ENCODE measurements at regions not wholly inside any gene's neighbourhood (a gene's known extent, or its start where the extent isn't known, plus 50 kb on each side); places are given as distances from the start of the nearest gene placed in this dataset.

DNA sequence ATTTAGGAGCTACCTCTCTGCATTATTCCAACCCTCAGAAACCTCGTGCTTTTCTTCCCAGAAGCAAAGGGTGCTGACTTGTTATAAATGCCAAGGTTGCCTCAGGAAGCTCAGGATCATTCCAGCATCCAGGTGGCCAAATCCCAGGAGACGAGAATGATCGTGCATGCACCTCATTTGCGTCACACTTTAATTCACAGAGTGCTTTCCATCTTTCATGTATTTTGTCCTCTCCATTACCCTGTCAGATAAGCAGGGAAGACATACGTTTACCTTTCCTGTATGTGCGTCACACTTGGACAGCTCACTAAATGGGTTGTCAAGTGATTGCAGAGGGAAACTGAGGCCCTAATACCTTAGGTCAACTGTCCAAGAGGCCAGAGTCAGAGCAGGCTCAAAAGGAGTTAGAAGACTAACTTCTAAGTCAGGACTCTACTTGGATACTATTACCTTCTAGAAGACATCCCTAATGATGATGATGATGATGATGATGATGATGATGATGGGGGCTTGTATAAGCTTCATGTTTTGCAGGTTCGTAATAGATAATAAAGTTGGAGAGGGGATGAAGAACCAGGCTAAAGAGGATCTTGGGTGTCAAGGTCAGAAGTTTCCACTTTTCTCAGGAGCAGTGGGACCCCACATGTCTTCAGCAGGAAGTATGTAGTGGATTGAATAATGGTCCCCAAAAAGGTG lies 150.6 kb upstream of the TNRC6C start:
- Mint-ChIP-seq H3K36me3 (ENCODE audit: low read depth) (no peaks in the 10 kb centered on the region), H3K27me3 (peaks cover 10% of the 10 kb centered on the region), H3K4me3 (no peak overlapping the region), H3K27ac (no peak overlapping the region), H3K4me1 (peaks cover 4% of the 10 kb centered on the region)
- no peak for ATAC-seq
- no peak for DNase-seq
- no peaks in the 10 kb centered on the region for H3K9me3 ChIP-seq (ENCODE audit: control insufficient read depth, low read length, poor library complexity, severe bottlenecking)

DNA sequence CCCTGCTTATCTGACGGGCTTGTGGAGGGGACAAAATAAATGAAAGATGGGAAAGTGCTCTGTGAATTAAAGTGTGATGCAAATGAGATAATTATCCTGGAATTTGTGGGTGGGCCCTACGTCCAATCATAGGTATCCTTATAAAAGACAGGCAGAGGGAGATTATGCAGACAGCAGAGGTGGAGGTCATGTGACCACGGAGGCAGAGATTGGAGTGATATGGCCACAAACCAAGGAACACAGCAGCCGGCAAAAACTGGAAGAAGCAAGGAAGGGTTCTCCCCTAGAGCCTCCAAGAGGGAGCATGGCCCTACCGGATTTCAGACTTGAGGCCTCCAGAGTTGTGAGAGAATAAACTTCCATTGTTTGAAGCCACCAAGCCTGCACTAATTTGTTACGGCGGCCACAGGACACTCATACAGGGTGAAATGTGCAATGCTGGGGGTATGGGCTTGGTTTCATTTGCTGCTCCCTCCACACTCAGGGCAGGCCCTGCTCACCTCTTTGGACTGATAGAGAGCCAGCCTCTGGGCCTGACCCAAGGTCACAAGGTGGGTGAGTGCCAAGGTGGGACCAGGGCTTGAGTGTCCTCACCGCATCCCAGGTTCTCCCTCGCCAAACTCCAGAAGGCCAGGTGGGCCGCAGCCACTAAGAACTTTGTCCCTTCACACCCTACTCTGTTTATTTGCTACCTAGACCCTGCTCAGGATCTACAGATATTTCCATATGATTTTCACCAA lies 149.6 kb upstream of the TNRC6C start:
- Mint-ChIP-seq H3K27me3 (peaks cover 8% of the 10 kb centered on the region), H3K4me1 (peaks cover 4% of the 10 kb centered on the region), H3K4me3 (no peak overlapping the region), H3K36me3 (ENCODE audit: low read depth) (no peaks in the 10 kb centered on the region), H3K27ac (no peak overlapping the region)
- H3K9me3 ChIP-seq (ENCODE audit: control insufficient read depth, low read length, poor library complexity, severe bottlenecking): no peaks in the 10 kb centered on the region
- no peak for ATAC-seq
- DNase-seq: no peak

DNA sequence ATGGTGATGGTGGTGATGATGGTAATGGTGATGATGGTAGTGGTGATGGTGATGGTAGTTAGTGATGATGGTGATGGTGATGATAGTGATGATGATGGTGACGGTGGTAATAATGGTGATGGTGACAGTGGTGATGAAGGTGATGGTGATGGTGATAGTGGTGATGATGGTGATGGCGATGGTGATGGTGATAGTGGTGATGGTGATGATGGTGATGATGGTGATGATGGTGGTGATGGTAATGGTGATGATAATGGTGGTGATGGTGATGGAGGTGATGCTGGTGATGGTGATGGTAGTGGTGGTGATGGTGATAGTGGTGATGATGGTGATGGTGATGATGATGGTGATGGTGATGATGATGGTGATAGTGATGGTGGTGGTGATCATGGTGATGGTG lies 148.7 kb upstream of the TNRC6C start:
- ATAC-seq (no peak), DNase-seq (no peak)
- no peaks in the 10 kb centered on the region for H3K27me3 Mint-ChIP-seq
- H3K9me3 ChIP-seq (ENCODE audit: control insufficient read depth, low read length, poor library complexity, severe bottlenecking): no peaks in the 10 kb centered on the region
- no peak overlapping the region for H3K4me3 Mint-ChIP-seq
- no peaks in the 10 kb centered on the region for H3K36me3 Mint-ChIP-seq (ENCODE audit: low read depth)
- no peak overlapping the region for H3K27ac Mint-ChIP-seq
- H3K4me1 Mint-ChIP-seq: no peaks in the 10 kb centered on the region

DNA sequence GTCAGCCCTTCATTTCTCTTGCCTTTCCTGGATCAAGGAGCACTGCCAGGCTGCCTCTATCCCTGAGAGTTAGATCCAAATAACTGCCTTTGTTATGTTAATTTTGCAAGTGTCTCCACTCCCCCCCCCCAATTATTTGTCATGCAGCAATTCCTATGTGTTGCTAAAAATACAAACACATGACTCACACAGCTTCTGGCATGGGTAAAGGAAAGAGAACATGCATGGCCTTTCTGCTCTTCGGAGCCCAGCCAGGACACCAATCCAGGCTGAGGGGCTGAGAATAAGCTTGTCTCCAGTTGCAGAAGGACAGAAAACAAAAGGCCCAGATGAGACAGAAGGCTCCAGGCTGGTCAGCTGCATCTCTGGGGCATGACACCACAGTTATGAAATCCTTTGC lies 148.0 kb upstream of the TNRC6C start:
- no peak overlapping the region for H3K4me3 Mint-ChIP-seq
- DNase-seq: no peak
- no peak for ATAC-seq
- H3K27me3 Mint-ChIP-seq: no peaks in the 10 kb centered on the region
- H3K9me3 ChIP-seq (ENCODE audit: control insufficient read depth, low read length, poor library complexity, severe bottlenecking): no peaks in the 10 kb centered on the region
- H3K36me3 Mint-ChIP-seq (ENCODE audit: low read depth): no peaks in the 10 kb centered on the region
- no peak overlapping the region for H3K27ac Mint-ChIP-seq
- no peaks in the 10 kb centered on the region for H3K4me1 Mint-ChIP-seq

DNA sequence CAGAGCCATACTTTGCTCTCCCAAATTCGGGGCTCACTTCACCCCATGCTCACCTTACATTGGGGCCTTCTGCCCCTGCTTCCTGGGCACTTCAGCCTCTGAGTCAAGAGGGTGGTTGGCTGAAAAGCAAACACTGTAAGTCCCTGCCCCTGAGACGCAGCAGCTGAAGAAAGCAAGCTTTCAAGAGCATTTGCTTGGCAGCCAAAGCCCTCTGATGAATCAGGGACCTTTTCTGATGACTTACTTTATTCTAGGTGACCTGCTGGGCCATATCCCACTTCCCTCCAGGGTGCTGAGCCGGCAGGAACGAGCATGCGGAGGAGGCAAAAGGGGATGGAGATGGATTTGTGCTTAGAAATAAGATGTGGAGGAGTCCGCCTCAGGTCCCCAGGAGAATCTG lies 147.0 kb upstream of the TNRC6C start:
- H3K4me1 Mint-ChIP-seq: no peaks in the 10 kb centered on the region
- no peak for DNase-seq
- H3K27me3 Mint-ChIP-seq: no peaks in the 10 kb centered on the region
- no peaks in the 10 kb centered on the region for H3K9me3 ChIP-seq (ENCODE audit: control insufficient read depth, low read length, poor library complexity, severe bottlenecking)
- no peak overlapping the region for H3K27ac Mint-ChIP-seq
- H3K36me3 Mint-ChIP-seq (ENCODE audit: low read depth): no peaks in the 10 kb centered on the region
- no peak for ATAC-seq
- no peak overlapping the region for H3K4me3 Mint-ChIP-seq

DNA sequence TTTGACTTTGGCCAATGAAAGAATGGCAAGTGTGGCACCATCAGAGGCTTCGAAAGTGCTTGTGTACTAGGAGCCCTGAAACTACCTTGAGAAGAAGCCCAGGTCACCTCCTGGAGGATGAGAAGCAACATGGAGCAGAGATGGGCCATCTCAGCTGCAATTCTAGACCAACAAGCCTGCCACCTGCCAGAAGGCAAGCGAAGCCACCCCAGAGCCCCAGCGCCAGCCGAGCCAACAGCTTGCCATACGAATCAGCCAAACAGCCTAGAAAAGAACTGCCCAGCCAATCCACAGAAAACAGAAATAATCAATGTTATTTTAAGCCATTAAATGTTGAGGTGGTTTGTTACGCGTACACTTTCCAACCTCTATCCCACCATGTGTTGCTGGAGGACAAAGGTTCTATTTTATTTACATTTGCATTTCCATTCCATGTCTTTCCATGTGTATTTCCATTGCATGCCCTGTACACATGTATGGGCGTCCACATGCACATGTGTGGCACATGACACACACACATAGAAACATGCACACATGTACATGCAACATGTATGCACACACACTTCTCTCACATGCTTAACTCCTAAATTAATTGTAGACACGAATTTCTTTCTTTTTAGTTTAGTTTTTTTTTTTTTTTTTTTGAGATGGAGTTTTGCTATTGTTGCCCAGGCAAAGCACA lies 144.3 kb upstream of the TNRC6C start:
- H3K27me3 Mint-ChIP-seq: peaks cover 8% of the 10 kb centered on the region
- no peak overlapping the region for H3K27ac Mint-ChIP-seq
- no peak overlapping the region for H3K4me3 Mint-ChIP-seq
- H3K4me1 Mint-ChIP-seq: no peaks in the 10 kb centered on the region
- H3K9me3 ChIP-seq (ENCODE audit: control insufficient read depth, low read length, poor library complexity, severe bottlenecking): no peaks in the 10 kb centered on the region
- DNase-seq: no peak
- no peak for ATAC-seq
- peaks cover 2% of the 10 kb centered on the region for H3K36me3 Mint-ChIP-seq (ENCODE audit: low read depth)

DNA sequence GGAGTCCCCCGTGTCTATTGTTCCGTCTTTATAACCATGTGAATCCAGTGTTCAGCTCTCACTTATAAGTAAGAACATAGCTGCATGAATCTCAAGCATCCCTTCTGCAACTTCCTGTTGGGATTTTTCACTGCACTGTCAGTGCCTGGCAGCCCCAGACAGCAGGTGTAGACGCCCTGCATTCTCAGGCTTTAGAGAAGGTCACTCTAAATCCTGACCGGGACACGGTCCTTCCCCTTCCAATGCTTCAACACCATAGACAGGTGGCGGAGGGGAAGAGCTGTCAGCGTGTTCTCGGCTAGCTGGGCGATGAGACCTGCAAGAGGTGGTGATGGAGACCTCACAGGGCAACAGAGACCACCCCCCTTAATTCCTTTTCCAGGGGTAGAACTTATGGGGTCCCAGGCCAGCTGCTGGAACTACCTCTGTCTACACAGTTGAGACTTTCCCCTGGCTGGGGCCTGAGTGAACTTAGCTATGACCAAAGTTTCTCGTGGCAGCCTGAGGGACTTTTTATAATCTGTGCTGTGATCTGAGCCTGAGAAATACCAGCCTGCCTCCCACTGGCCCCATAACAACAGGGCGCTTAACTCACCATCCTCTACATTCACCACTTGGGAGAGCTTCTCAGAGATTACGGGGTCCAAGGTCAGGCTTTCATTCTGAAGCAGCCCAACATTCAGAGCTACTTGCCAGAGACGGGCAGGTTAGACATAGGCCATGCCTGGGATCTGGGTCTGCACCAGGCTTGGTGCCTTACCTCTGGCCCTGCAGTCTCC lies 143.2 kb upstream of the TNRC6C start:
- peaks cover 2% of the 10 kb centered on the region for H3K4me1 Mint-ChIP-seq
- H3K4me3 Mint-ChIP-seq: no peak overlapping the region
- H3K9me3 ChIP-seq (ENCODE audit: control insufficient read depth, low read length, poor library complexity, severe bottlenecking): no peaks in the 10 kb centered on the region
- DNase-seq: no peak
- no peak for ATAC-seq
- peaks cover 2% of the 10 kb centered on the region for H3K36me3 Mint-ChIP-seq (ENCODE audit: low read depth)
- H3K27me3 Mint-ChIP-seq: peaks cover 8% of the 10 kb centered on the region
- H3K27ac Mint-ChIP-seq: no peak overlapping the region

DNA sequence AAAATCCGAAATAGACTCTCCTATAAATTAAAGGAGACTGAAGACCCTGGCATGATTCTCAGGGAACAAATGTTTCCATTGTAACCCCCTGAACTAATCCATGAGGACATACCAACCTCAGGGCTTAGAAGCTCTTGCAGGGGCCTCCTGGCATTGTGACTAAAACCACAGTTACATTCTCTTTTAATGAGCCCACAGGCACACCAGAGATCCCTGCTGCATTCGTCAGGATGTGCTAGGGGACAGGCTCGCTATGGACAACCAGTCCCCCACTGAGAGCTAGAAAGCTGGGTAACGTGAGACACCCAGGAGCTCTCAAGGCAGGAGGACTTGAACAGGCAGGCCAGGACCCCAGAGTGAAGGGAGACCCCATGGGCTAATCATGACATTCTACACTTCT lies 140.6 kb upstream of the TNRC6C start:
- Mint-ChIP-seq H3K36me3 (ENCODE audit: low read depth) (peaks cover 2% of the 10 kb centered on the region), H3K27ac (no peak overlapping the region), H3K4me3 (no peak overlapping the region), H3K4me1 (peaks cover 2% of the 10 kb centered on the region), H3K27me3 (peaks cover 8% of the 10 kb centered on the region)
- ATAC-seq (no peak), DNase-seq (no peak)
- H3K9me3 ChIP-seq (ENCODE audit: control insufficient read depth, low read length, poor library complexity, severe bottlenecking): no peaks in the 10 kb centered on the region

DNA sequence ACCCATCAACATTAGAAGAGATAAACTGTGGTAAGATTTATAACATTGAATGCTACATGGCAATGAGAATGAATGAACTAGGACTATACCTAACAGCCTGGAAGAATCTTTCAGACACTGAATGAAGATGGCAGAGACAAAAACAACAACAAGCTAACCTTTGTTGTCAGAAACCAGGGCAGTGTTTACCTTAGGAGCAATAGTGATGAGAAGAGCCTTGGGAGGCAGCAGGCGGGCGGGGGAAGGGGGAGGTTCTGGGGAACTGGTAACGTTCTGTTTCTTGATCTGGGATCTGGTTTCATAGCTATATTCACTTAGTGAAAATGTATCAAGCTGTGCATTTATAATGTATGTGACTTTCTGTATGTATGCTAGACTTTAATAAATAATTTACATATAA lies 139.0 kb upstream of the TNRC6C start:
- H3K27me3 Mint-ChIP-seq: peaks cover 8% of the 10 kb centered on the region

DNA sequence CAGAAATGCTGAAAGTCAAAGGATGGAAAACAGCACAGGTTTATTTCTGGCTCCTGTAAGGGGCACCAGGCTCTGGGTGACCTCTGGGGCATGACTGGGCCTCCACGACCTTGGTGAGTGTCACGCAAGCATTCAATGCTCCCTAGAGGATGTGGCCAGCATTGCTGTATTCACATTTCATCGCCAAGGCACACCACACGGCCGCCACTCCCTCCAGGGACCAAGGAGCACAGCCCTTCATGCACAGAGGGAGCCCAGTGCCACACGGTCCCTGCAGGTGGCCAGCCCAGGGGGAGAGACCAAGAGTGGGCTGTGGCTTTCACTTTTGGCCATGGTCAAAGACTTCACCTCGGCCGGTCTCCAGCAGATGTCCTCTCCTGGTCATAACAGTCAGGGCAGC lies 137.4 kb upstream of the TNRC6C start:
- ATAC-seq: no peak
- no peaks in the 10 kb centered on the region for H3K9me3 ChIP-seq (ENCODE audit: control insufficient read depth, low read length, poor library complexity, severe bottlenecking)
- no peak for DNase-seq
- Mint-ChIP-seq H3K36me3 (ENCODE audit: low read depth) (peaks cover 2% of the 10 kb centered on the region), H3K27me3 (peaks cover 8% of the 10 kb centered on the region), H3K4me3 (no peak overlapping the region), H3K4me1 (peaks cover 5% of the 10 kb centered on the region), H3K27ac (peak overlapping the region; percentile 41)

More for the DNA sequence above, 139.0 kb upstream of the TNRC6C start:
- Mint-ChIP-seq H3K27ac (no peak overlapping the region), H3K36me3 (ENCODE audit: low read depth) (peaks cover 2% of the 10 kb centered on the region), H3K4me3 (no peak overlapping the region), H3K4me1 (peaks cover 5% of the 10 kb centered on the region)
- no peak for ATAC-seq
- no peaks in the 10 kb centered on the region for H3K9me3 ChIP-seq (ENCODE audit: control insufficient read depth, low read length, poor library complexity, severe bottlenecking)
- no peak for DNase-seq

DNA sequence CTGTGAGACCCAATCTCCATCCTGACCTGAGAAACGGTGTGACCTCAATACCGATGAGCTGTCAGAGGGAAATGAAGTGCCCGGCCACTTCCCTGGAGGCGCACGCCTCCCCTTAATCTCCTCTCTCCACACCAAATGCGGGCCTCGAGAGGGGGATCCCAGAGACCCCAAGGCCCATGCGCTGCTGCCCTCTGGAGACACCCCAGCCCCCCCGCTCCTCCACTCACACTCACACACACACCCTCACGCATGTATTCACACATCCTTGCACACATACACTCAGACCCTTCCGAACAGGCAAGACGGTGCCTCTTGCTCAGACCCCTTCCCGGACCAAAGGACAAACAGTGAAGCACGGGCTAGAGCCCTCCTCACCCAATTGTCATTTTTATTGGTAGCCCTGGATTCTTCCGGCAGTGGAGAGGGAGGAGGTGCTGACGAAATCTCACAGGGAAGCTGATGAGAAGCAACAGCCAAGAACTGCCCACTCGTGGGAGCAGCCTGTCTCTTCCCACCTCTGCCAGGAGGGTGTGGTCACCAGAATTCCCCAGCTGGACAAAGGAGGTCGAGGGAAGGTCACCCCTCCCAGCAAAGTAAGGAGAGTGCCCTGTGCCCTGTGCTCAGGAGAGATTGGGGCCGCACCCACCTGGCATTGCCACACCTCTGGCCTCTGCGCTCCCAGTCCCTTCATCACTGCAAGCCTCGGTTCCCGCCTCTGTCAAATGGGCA lies 136.0 kb upstream of the TNRC6C start:
- ATAC-seq (no peak), DNase-seq (no peak)
- H3K4me3 Mint-ChIP-seq: no peak overlapping the region
- H3K4me1 Mint-ChIP-seq: peaks cover 5% of the 10 kb centered on the region
- peaks cover 8% of the 10 kb centered on the region for H3K27me3 Mint-ChIP-seq
- H3K36me3 Mint-ChIP-seq (ENCODE audit: low read depth): peaks cover 2% of the 10 kb centered on the region
- H3K9me3 ChIP-seq (ENCODE audit: control insufficient read depth, low read length, poor library complexity, severe bottlenecking): no peaks in the 10 kb centered on the region
- no peak overlapping the region for H3K27ac Mint-ChIP-seq

DNA sequence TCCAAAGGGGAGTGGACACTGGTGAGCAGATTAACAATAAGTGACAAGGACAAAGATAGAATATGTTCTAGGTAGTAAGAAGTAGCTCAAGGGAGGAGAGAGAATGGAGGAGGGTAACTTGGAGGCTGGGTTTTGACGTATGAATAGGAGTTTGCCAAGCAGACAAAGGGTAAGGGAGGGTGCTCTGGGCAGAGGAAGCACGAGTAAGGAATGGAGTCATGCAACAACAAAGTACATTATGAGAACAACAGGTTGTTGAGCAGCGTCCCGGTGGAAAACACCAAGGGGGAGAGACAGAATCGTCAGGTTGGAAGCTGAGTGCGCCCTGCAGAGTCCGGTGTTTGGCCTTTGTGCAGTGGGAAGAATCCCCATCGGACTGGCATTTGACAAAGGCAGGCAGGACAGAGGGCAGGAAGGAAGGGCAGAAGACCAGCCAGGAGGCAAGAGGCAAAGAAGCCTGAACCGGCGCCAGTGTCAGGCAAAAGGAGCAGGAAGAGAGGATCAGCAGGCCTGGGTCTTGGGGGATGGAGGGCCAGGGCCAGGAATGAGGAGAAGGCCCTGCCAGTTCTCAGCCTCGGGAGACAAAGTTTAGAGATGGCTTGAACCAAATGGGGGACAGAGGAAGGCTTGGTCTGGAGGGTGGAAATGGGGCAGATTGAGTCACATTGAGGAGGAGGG lies 134.3 kb upstream of the TNRC6C start:
- Mint-ChIP-seq H3K27ac (peak overlapping the region; percentile 37), H3K27me3 (no peaks in the 10 kb centered on the region), H3K4me3 (no peak overlapping the region), H3K4me1 (peaks cover 9% of the 10 kb centered on the region), H3K36me3 (ENCODE audit: low read depth) (no peaks in the 10 kb centered on the region)
- ATAC-seq (no peak), DNase-seq (no peak)
- H3K9me3 ChIP-seq (ENCODE audit: control insufficient read depth, low read length, poor library complexity, severe bottlenecking): no peaks in the 10 kb centered on the region
